ENCODE measurements at regions not wholly inside any gene's neighbourhood (a gene's known extent, or its start where the extent isn't known, plus 50 kb on each side); places are given as distances from the start of the nearest gene placed in this dataset.

GRCh38 chr7:26593896-26594295, 270.5 kb downstream of the SKAP2 start:
- Histone ChIP-seq H3K27me3 (ENCODE audit: insufficient read depth, low read depth) (no peaks in the 10 kb centered on the region), H3K4me1 (ENCODE audit: low read depth, poor library complexity, severe bottlenecking) (no peaks in the 10 kb centered on the region), H3K9ac (no peak overlapping the region), H2AFZ (ENCODE audit: low read depth) (no peak overlapping the region), H3K4me2 (no peak overlapping the region), H3K36me3 (ENCODE audit: insufficient read depth) (no peaks in the 10 kb centered on the region), H3K79me2 (ENCODE audit: insufficient read depth, low read depth) (no peaks in the 10 kb centered on the region), H3K27ac (no peak overlapping the region), H3K4me3 (IDR thresholded peaks at IDR 0.05; ENCODE audit: insufficient read depth, low read depth, low read length) (no peak overlapping the region), H4K20me1 (ENCODE audit: insufficient read depth) (no peaks in the 10 kb centered on the region)
- no peak for TF ChIP-seq CTCF (conservative IDR thresholded peaks at IDR 0.05; ENCODE audit: low read depth, low read length)

- Histone ChIP-seq H2AFZ (ENCODE audit: low read depth) (no peak overlapping the region), H3K4me1 (ENCODE audit: low read depth, poor library complexity, severe bottlenecking) (no peaks in the 10 kb centered on the region), H3K79me2 (ENCODE audit: insufficient read depth, low read depth) (no peaks in the 10 kb centered on the region), H3K9ac (no peak overlapping the region), H3K4me3 (IDR thresholded peaks at IDR 0.05; ENCODE audit: insufficient read depth, low read depth, low read length) (no peak overlapping the region), H3K27ac (no peak overlapping the region), H3K27me3 (ENCODE audit: insufficient read depth, low read depth) (no peaks in the 10 kb centered on the region), H4K20me1 (ENCODE audit: insufficient read depth) (no peaks in the 10 kb centered on the region), H3K36me3 (ENCODE audit: insufficient read depth) (no peaks in the 10 kb centered on the region), H3K4me2 (no peak overlapping the region)
- no peak for TF ChIP-seq CTCF (conservative IDR thresholded peaks at IDR 0.05; ENCODE audit: low read depth, low read length)
These were observed 269.8 kb downstream of the SKAP2 start for GRCh38 chr7:26594553-26594952.

GRCh38 chr7:26598867-26599266, 265.5 kb downstream of the SKAP2 start:
- Histone ChIP-seq H3K36me3 (ENCODE audit: insufficient read depth) (no peaks in the 10 kb centered on the region), H3K4me3 (IDR thresholded peaks at IDR 0.05; ENCODE audit: insufficient read depth, low read depth, low read length) (no peak overlapping the region), H3K9ac (no peak overlapping the region), H2AFZ (ENCODE audit: low read depth) (no peak overlapping the region), H3K4me2 (no peak overlapping the region), H3K27ac (no peak overlapping the region), H3K79me2 (ENCODE audit: insufficient read depth, low read depth) (no peaks in the 10 kb centered on the region), H4K20me1 (ENCODE audit: insufficient read depth) (no peaks in the 10 kb centered on the region), H3K27me3 (ENCODE audit: insufficient read depth, low read depth) (no peaks in the 10 kb centered on the region), H3K4me1 (ENCODE audit: low read depth, poor library complexity, severe bottlenecking) (no peaks in the 10 kb centered on the region)
- TF ChIP-seq CTCF (conservative IDR thresholded peaks at IDR 0.05; ENCODE audit: low read depth, low read length): no peak

- Histone ChIP-seq H3K79me2 (ENCODE audit: insufficient read depth, low read depth) (no peaks in the 10 kb centered on the region), H3K4me2 (no peak overlapping the region), H3K36me3 (ENCODE audit: insufficient read depth) (no peaks in the 10 kb centered on the region), H3K4me1 (ENCODE audit: low read depth, poor library complexity, severe bottlenecking) (no peaks in the 10 kb centered on the region), H3K27ac (no peak overlapping the region), H4K20me1 (ENCODE audit: insufficient read depth) (no peaks in the 10 kb centered on the region), H3K27me3 (ENCODE audit: insufficient read depth, low read depth) (no peaks in the 10 kb centered on the region), H2AFZ (ENCODE audit: low read depth) (no peak overlapping the region), H3K4me3 (IDR thresholded peaks at IDR 0.05; ENCODE audit: insufficient read depth, low read depth, low read length) (no peak overlapping the region), H3K9ac (no peak overlapping the region)
- no peak for TF ChIP-seq CTCF (conservative IDR thresholded peaks at IDR 0.05; ENCODE audit: low read depth, low read length)
These were observed 264.4 kb downstream of the SKAP2 start for GRCh38 chr7:26599982-26600381.

- Histone ChIP-seq H3K4me2 (no peak overlapping the region), H3K36me3 (ENCODE audit: insufficient read depth) (no peaks in the 10 kb centered on the region), H3K79me2 (ENCODE audit: insufficient read depth, low read depth) (no peaks in the 10 kb centered on the region), H3K27ac (no peak overlapping the region), H4K20me1 (ENCODE audit: insufficient read depth) (no peaks in the 10 kb centered on the region), H3K4me1 (ENCODE audit: low read depth, poor library complexity, severe bottlenecking) (no peaks in the 10 kb centered on the region), H2AFZ (ENCODE audit: low read depth) (no peak overlapping the region), H3K27me3 (ENCODE audit: insufficient read depth, low read depth) (no peaks in the 10 kb centered on the region), H3K9ac (no peak overlapping the region), H3K4me3 (IDR thresholded peaks at IDR 0.05; ENCODE audit: insufficient read depth, low read depth, low read length) (no peak overlapping the region)
- TF ChIP-seq CTCF (conservative IDR thresholded peaks at IDR 0.05; ENCODE audit: low read depth, low read length): no peak
These were observed 264.0 kb downstream of the SKAP2 start for GRCh38 chr7:26600411-26600810.

Data from KMS-11 (cell line).